Sigmoid colon (tissue), 6 donors: ENCODE measurements at regions not wholly inside any gene's neighbourhood (a gene's known extent, or its start where the extent isn't known, plus 50 kb on each side); places are given as distances from the start of the nearest gene placed in this dataset.

Experiments
- DNase-seq: peaks from one replicate; pipeline ENCODE4 v3.0.0-alpha.2; 2019
- H3K27ac ChIP-seq, 4 donors: fragments of 200-600 bp; sonication (generic); one replicate each; pipeline ENCODE4 v1.5.1; 2016 to 2019; ENCODE audit warnings: mild to moderate bottlenecking in 1 of 4
- H3K27me3 ChIP-seq, 3 donors: fragments of 200-600 bp; sonication (generic); one replicate each; pipeline ENCODE4 v1.5.1; 2019; ENCODE audit warnings: mild to moderate bottlenecking in 1 of 3
- H3K36me3 ChIP-seq, 4 donors: fragments of 200-600 bp; sonication (generic); one replicate each; pipeline ENCODE4 v1.5.1; 2016 to 2019
- H3K4me1 ChIP-seq, 4 donors: fragments of 200-600 bp; sonication (generic); one replicate each; pipeline ENCODE4 v1.5.1; 2017 to 2019
- H3K4me3 ChIP-seq, 4 donors: fragments of 200-600 bp; sonication (generic); one replicate each; pipeline ENCODE4 v1.5.1; 2017 to 2019; ENCODE audit warnings: mild to moderate bottlenecking in 2 of 4, moderate library complexity in 1 of 4
- H3K9me3 ChIP-seq, 4 donors: fragments of 200-600 bp in 3 of 4; sonication (generic) in 3 of 4; one replicate each; pipeline versions ENCODE4 v1.5.1 to v1.6.1; 2013 to 2019
- CTCF ChIP-seq, 4 experiments: fragments of 450-650 bp in 3 of 4; fragments of 200-600 bp in 1 of 4; IDR thresholded peaks; one replicate each; pipeline ENCODE4 v1.5.1; 2016 to 2019; ENCODE audit warnings: antibody characterized with exemption in 4 of 4, mild to moderate bottlenecking in 3 of 4, moderate library complexity in 2 of 4
- EP300 ChIP-seq, 4 donors: sonication (generic); formaldehyde crosslinking; IDR thresholded peaks; one replicate each; pipeline ENCODE4 v1.6.1; 2017; ENCODE audit warnings: antibody characterized with exemption in 4 of 4
- POLR2A ChIP-seq, 2 donors: fragments of 450-650 bp; IDR thresholded peaks; one replicate each; pipeline ENCODE4 v1.6.1; 2016; ENCODE audit warnings: antibody characterized with exemption in 2 of 2, mild to moderate bottlenecking in 2 of 2, moderate library complexity in 2 of 2
- POLR2AphosphoS5 ChIP-seq, 4 donors: sonication (generic); formaldehyde crosslinking; IDR thresholded peaks; one replicate each; pipeline ENCODE4 v1.6.1; 2017; ENCODE audit warnings: antibody characterized with exemption in 4 of 4
- WGBS, 2 donors: extraction: QIAGEN DNeasy Blood & Tissue Kit; methylation state at CpG; one replicate each; pipeline ENCODE4 v1.1.7; 2013; 5-methylcytosine and 5-hydroxymethylcytosine counted together
- intact Hi-C: fragments of 100-400 bp; cut with DNase I; formaldehyde crosslinking; loops from one replicate; pipeline ENCODE4 v1.15.1; 2023
- small RNA-seq, 3 donors: library from RNA; depleted of rRNA; stranded (forward); fragments of <200 nt; gene quantifications; one replicate each; pipeline ENCODE3, GENCODE V24; 2016
- donor health status: healthy with polysubstance abuse.
- donor health status: healthy.

- Histone ChIP-seq H3K36me3 (no peaks in the 10 kb centered on the region), H3K9me3 (no peaks in the 10 kb centered on the region), H3K4me3 (no peak overlapping the region), H3K27me3 (no peaks in the 10 kb centered on the region), H3K4me1 (peaks cover 0 to 11% (median 3%) of the 10 kb centered on the region in 4 donors), H3K27ac (no peak overlapping the region)
- WGBS, 2 donors: 83 to 87% methylated on average over 1 of the region's 1 CpG
- TF ChIP-seq POLR2AphosphoS5 (IDR thresholded peaks at IDR 0.05) (no peak), EP300 (IDR thresholded peaks at IDR 0.05) (no peak), CTCF (IDR thresholded peaks at IDR 0.05) (no peak), POLR2A (IDR thresholded peaks at IDR 0.05) (no peak)
- no peak for DNase-seq
- intact Hi-C loops: no loop called here
Observed at GRCh38 chr7:115078851-115079250, 157.0 kb downstream of the MDFIC start.

GRCh38 chr7:115078386-115078785, 156.5 kb downstream of the MDFIC start:
- TF ChIP-seq POLR2AphosphoS5 (IDR thresholded peaks at IDR 0.05): no peak
- TF ChIP-seq CTCF (IDR thresholded peaks at IDR 0.05): no peak
- no peak for TF ChIP-seq POLR2A (IDR thresholded peaks at IDR 0.05)
- no peak for TF ChIP-seq EP300 (IDR thresholded peaks at IDR 0.05)

GRCh38 chr7:115070311-115070710, 148.4 kb downstream of the MDFIC start:
- no peaks in the 10 kb centered on the region for H3K9me3 ChIP-seq
- TF ChIP-seq POLR2AphosphoS5 (IDR thresholded peaks at IDR 0.05) (no peak), CTCF (IDR thresholded peaks at IDR 0.05) (no peak), POLR2A (IDR thresholded peaks at IDR 0.05) (no peak), EP300 (IDR thresholded peaks at IDR 0.05) (no peak)
- H3K27me3 ChIP-seq: no peaks in the 10 kb centered on the region
- intact Hi-C loops: no loop called here
- H3K27ac ChIP-seq: no peak overlapping the region
- DNase-seq: no peak
- H3K36me3 ChIP-seq: no peaks in the 10 kb centered on the region
- no peak overlapping the region for H3K4me3 ChIP-seq
- 67 to 83% methylated on average over 1 of the region's 1 CpG for WGBS, 2 donors
- no peaks in the 10 kb centered on the region for H3K4me1 ChIP-seq

More at GRCh38 chr7:115078386-115078785, 156.5 kb downstream of the MDFIC start:
- H3K27me3 ChIP-seq: no peaks in the 10 kb centered on the region
- no peak overlapping the region for H3K4me3 ChIP-seq
- H3K36me3 ChIP-seq: no peaks in the 10 kb centered on the region
- intact Hi-C loops: no loop called here
- no peaks in the 10 kb centered on the region for H3K9me3 ChIP-seq
- peaks cover 0 to 11% (median 3%) of the 10 kb centered on the region in 4 donors for H3K4me1 ChIP-seq
- DNase-seq: no peak
- no peak overlapping the region for H3K27ac ChIP-seq

Small RNA genes lying in the stretch of these regions (small RNA-seq; reads per million reads assigned to genes)
- gene RF00019 (0 reads per million in 3 donors), gene SNORA25B (0 reads per million in 3 donors)
